GM12875 (cell line): ENCODE measurements at regions not wholly inside any gene's neighbourhood (a gene's known extent, or its start where the extent isn't known, plus 50 kb on each side); places are given as distances from the start of the nearest gene placed in this dataset.
"Not testable (repeated sequence)": the region's sequence is repeated elsewhere in the genome, so short reads cannot be mapped to it uniquely, and the experiment has no call there.

Source experiments
- H3K4me3 ChIP-seq: one replicate; pipeline ENCODE4 v1.5.1; 2011; ENCODE audit warnings: low read depth, low read length, control low read depth
- CTCF ChIP-seq: IDR thresholded peaks from 2 replicates; pipeline ENCODE4 v1.5.1; 2011; ENCODE audit warnings: low read depth, mild to moderate bottlenecking, control low read depth, inconsistent platforms, low read length, moderate library complexity, borderline replicate concordance; ENCODE audit not compliant: insufficient read depth

DNA sequence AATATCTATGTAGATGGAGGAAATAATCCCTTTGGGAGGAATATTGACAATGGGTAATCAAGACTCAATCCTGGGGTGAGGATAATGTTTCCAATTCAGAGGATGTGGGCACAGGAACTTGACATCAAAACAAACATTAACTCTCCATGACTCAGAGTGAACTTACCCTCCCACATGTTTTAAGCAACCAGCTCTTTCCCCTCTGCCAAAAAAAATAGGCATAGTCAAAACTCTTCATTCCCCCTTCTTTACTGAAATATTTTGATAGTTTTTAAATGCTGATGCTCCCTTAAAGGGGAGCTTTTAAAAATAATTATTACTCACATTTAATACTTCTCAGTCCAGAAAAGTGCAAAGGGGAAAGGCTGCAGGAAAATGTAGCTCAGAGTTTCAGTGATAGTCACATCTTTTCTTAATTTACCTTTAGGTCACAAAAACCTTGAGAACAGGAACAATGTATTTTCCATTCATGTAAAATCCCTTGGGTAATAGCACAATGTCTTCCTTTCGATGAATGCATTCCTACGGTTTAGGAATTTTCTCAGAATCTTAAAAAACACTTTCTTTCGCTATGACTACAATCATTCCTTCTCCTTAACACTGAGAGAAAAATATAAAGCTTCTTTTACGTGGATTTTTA is 298.4 kb upstream of the GRAMD2B start:
- no peak for TF ChIP-seq CTCF

DNA sequence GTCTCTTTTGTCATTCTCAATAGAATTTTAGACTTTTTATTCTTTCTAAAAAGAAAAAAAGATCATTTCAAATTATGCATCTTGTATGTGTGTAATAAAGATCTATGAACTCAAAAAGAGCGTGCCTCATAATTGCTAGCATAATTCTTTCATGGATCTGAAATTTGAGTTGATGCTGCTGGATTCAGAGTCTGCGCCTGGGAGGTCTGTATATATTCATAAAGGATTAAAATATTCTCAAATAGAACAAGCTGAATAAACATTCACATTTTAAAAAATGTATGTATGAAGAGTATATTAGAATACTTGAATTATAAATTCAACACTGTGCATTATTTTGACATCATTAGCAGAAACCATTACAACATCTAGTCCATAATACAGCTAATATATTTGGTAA is 297.8 kb upstream of the GRAMD2B start:
- no peak overlapping the region for H3K4me3 ChIP-seq
- TF ChIP-seq CTCF: no peak

More for the DNA sequence above, 298.4 kb upstream of the GRAMD2B start:
- H3K4me3 ChIP-seq: no peak overlapping the region

DNA sequence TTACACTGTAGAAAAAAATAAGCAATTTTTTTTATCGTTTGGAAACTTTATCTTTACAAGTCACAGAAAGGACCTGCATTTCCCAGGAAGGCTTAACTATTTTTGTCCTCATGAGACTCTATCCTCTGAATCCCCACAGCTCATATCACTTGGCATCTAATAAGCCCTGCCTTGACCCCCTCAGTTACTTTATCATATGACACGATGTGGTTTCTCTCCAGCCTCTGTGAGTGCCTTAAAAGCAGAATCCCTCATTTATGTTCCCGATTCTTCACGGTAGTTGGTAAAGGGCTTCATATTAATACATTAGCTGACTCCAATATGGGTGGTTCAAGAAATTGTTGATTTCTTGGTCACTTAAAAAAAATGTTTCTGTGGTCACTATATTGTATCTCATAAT is 296.6 kb upstream of the GRAMD2B start:
- H3K4me3 ChIP-seq: no peak overlapping the region
- TF ChIP-seq CTCF: no peak

GRCh38 chr5:126127371-126127770 is 295.8 kb upstream of the GRAMD2B start:
- not testable (repeated sequence) for H3K4me3 ChIP-seq

GRCh38 chr5:126129431-126129830 is 293.8 kb upstream of the GRAMD2B start:
- TF ChIP-seq CTCF: no peak
- H3K4me3 ChIP-seq: no peak overlapping the region

DNA sequence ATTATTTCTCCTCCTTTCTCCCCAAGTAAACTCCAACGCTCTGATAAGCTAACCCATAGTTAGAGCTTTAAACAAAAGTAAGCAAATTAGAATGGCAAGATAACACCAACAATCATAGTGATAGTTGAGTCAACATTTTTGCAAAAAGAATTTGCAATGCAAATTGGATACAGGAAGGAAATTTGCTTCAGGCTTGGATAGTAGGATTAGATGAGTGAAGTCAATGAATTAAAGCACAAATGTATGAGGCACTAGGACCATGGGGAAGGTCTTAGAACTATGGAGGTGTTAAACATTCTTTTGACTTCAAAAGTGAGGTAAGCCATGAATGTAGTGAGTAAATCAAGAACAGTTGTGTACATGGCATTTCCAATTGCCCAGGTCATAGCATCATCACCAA is 289.8 kb upstream of the GRAMD2B start:
- H3K4me3 ChIP-seq: no peak overlapping the region
- TF ChIP-seq CTCF: no peak

- TF ChIP-seq CTCF: no peak
- H3K4me3 ChIP-seq: no peak overlapping the region
Measured at GRCh38 chr5:126137891-126138280, 285.3 kb upstream of the GRAMD2B start.

DNA sequence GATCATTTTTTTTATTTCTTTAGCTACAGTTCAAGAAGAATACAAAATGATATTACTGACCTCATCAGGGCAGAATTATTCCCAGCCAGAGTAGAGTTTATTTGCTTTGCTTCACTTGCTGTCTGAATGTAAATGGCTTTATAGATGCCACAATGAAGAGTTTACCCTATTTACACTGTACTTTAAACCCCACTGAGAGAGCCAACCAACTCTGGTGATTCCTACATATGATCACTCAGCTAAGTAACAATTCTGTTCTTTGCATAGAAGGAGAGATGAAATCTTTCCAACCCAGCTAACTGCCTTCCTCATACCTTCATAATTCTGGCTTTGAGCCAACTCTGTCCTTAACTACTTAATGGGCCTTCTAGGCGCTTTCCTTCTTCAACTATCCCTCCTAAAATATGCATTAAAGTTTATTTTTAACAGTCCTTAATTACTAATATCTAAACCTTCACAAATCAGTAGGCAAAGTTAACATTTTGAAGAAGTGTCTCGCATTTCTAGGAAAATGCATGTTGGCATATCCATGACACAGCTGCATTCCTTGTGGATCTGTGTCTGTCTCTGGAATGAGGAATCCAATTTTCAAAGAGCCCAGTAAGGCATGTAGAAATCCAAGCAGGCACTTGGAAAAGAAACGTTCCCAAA is 284.8 kb upstream of the GRAMD2B start:
- no peak overlapping the region for H3K4me3 ChIP-seq
- no peak for TF ChIP-seq CTCF
